ENCODE measurements at regions not wholly inside any gene's neighbourhood (a gene's known extent, or its start where the extent isn't known, plus 50 kb on each side); places are given as distances from the start of the nearest gene placed in this dataset.
A peak's percentile ranks its signal among the peaks of the same experiment; 100 is the strongest.
"Not testable (repeated sequence)": the region's sequence is repeated elsewhere in the genome, so short reads cannot be mapped to it uniquely, and the experiment has no call there.

DNA sequence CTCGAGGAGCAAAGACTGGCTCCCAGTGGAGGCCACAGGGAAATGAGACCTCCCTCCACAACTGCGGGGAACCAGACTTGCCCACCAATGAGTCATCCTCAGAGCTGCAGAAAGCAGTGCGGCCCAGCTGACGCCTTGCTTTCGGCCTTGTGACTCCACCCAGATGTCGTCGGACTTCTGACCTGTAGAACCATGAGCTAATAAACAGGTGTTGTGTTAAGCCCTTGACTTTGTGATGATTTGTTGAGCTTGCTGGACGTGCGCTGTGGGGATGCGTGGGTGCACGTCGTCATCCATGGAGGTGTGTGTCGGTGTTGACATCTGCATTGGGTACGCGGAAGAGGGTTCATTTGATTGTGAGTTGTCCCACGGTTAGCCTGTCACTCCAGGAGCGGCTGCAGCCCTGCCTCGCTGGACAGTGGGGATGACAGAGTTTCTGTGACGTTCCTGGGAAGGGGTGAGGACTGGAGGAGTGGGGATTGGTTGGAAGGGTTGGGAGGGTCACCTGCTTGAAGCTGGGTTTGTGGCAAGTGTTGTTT is 154.1 kb downstream of the SH3BP4 start:
- no peak for DNase-seq

DNA sequence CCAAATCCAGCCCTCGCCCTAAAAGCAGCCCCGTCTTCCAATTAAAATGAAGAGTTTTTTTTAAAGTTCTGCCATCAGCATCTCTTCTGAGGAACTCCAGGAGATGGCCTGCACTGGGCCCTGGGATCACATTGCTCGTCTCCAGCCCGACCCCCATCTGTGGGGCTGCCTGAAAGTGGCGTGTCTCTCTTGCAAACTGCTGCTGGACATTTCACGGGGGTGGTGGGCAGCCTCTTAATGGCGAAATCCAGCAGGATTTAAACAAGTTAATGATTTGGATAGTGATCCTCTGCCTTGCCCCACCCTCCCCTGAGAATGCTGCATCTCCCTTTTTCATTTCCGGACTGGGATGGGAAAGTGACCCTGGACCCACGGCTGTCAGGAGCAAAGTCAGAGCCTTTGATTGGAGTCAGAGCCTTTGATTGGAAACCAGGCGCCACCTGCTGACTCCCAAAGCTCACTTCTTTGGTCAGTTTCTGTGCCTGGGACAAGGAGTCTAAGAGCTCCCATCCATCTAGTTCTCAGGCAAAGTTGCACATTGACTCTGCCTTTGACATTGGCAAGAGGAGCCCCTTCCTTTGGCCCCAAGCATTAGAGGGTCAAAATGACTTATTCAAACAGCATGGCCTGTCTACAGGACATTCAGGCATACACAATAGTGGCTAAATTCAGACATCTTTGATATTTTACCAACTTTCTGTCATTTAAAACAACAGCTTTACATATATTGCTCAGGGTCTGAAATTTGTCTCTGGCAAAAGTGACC is 155.2 kb downstream of the SH3BP4 start:
- DNase-seq: peak; percentile 25

DNA sequence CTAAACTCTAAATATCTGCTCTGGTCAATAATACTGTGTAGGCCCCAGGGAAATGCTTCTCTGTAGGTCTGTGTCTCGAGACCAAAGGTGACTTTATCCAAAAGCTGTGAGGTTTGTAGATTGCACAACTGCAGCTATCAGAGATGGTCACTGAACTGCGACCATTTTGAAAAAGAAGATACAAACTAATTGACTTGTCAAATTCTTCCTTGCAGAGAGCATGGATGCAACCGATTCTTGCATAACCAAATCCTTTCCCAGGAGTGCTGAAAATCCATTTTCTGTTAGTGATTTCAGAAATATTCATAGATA is 155.8 kb downstream of the SH3BP4 start:
- no peak for DNase-seq

DNA sequence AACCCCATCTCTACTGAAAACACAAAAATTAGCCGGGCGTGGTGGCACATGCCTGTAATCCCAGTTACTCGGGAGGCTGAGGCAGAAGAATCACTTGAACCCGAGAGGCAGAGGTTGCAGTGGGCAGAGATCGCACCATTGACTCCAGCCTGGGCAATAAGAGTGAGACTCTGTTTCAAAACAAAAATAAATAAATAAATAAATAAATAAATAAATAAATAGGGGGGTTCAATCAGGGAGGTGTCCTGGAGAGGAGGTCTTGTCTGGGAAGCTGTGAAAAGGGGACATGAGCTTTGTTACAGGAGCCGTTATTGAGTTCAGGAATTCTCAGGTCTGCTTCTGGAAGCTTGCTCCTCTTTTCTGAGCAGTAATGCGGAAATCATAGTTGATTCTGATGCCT is 157.7 kb downstream of the SH3BP4 start:
- DNase-seq: not testable (repeated sequence)

DNA sequence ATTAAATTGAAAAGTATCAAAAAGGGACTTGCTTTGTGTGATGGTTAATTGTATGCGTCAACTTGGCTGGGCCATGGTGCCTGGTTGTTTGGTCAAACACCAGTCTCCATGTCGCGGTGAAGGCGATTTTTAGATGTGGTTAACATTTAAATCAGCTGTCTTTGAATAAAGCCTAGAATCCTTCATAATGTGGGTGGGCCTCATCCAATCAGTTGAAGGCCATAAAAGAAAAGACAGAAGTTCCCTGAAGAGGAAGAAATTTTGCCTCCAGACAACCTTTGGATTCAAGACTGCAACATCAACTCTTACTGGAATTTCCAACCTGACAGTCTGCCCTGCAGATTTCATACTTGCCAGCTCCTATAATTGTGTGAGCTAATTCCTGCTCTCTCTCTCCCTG is 160.5 kb downstream of the SH3BP4 start:
- no peak for DNase-seq

DNA sequence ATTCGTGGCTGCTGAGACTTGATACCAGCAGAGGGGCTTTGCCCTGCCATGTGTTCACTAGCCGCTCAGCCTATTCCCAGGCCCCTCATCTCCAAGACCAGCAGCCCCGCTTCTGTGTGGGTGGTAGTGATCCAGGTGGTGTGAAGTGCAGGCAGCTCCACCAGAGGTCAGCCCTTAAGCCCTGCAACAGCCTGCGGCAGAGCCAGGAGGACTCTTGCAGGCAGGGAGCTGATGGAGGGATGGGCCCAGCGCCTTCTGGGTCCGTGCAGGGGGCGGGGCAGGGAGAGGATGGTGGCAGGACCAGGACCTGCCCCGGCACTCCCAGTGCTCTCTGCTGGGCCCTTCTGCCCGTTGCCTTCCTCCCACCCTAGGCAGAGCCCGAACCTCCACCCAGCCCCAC is 162.0 kb downstream of the SH3BP4 start:
- DNase-seq: no peak

DNA sequence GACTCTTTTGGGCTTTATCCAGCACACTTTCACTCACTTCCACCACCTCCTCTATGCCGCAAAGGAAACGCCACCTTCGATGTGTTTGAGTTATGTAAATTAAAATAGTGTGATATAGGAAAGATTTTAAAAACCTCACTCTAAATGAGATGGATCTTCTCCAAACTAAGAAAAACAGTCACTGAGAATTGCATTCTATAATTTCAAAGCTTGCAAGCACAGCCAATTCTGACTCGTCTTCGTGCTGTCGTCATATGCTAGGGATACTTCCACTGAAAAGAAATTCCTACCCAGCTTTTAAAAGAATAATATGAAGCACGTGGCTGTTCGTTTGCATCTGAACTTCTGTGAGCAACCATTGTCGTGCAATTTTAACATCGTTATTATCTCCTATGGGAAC is 162.5 kb downstream of the SH3BP4 start:
- no peak for DNase-seq

DNA sequence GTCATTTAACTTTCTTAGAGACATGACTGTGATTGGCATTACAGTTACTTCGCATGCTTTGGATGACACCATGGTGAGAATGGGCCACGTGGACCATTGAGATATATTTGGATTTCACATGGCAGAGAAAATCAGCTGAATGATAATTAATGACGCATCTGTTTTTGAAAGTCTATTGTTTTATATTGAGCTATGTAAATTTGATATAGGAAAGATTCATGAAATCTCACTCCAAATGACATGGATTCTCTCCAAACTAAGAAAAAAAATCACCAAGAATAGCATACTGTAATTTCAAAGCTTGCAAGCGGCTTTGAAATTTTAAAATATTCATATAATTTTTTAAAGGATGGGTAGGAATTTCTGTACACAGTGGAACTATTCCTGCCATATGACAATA is 163.7 kb downstream of the SH3BP4 start:
- DNase-seq: no peak

DNA sequence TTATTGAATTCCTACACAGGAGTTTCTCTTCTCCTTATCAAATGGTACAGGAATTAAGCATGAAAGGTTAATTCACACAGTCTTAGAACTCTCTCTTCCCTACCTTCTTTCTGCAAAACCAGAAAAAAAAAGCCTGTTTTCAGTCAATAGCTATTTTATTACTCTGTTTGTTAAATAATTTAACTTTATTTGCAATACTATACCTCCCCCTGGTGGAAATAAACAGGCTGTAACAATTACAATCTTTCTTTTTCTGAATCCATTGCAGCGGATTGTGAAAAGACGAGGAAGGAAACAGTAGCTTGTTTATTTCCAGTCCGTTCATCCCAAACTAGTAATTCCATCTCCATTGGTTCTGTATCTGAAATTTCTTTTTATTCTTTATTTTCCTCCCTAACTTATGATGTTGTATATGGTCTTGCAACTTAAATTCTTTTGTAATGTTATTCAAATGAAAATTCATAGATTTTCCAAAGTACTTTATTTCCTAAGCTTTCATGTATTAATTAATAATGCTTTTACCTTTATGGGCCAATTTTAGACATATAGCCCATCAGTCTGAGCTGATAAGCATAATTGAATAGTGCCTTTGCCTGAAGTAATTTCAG is 165.2 kb downstream of the SH3BP4 start:
- DNase-seq: peak; percentile 22

DNA sequence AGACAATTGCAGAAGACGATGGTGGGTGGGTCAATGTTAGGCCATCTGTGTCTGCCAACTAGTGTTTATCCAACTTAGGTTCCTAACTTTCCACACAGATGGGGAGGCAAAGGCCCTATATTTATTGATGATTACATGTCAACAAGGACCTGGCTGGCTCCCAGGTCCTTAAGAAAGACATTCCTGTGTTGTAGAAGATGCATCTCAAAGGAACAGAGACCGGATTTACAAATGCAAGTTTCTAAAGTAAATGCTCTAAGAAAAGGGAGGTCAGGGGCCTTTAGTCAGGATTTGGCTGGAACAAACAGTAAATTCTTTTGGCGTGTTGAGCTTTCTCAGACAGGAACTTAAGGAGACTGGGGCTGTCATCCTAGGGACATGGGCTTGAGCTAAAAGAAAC is 175.0 kb downstream of the SH3BP4 start:
- DNase-seq: no peak

DNA sequence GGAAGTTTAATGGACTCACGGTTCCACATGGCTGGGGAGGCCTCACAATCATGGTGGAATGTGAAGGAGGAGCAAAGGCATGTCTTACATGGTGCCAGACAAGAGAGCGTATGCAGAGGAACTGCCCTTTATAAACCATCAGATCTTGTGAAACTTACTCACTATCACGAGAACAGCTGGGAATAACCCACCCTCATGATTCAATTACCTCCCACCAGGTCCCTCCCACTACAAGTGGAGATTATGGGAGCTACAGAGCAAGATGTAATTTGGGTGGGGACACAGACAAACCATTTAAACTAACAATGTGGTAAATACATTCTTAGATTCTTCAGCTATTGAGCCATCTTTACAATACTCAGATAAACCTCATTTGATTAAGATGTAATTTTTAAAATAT is 176.1 kb downstream of the SH3BP4 start:
- DNase-seq: no peak

DNA sequence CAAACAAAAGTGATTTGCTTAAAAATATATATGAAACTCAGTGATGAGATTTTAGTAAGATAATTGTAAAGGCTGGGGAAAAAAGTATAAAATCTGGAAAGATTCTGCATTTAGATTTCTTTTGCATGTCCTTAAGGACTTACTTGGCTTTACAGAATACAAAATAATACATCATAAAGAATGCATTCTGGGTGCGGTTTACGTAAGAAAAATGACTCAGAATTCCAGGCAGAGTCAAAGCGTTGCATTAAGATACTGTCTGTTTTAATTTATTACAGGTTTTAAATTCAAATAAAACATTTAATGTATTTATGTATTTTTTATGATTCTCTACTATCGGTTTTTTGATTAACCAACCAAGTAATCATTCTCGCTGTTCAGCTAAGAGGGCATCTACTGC is 178.0 kb downstream of the SH3BP4 start:
- no peak for DNase-seq

DNA sequence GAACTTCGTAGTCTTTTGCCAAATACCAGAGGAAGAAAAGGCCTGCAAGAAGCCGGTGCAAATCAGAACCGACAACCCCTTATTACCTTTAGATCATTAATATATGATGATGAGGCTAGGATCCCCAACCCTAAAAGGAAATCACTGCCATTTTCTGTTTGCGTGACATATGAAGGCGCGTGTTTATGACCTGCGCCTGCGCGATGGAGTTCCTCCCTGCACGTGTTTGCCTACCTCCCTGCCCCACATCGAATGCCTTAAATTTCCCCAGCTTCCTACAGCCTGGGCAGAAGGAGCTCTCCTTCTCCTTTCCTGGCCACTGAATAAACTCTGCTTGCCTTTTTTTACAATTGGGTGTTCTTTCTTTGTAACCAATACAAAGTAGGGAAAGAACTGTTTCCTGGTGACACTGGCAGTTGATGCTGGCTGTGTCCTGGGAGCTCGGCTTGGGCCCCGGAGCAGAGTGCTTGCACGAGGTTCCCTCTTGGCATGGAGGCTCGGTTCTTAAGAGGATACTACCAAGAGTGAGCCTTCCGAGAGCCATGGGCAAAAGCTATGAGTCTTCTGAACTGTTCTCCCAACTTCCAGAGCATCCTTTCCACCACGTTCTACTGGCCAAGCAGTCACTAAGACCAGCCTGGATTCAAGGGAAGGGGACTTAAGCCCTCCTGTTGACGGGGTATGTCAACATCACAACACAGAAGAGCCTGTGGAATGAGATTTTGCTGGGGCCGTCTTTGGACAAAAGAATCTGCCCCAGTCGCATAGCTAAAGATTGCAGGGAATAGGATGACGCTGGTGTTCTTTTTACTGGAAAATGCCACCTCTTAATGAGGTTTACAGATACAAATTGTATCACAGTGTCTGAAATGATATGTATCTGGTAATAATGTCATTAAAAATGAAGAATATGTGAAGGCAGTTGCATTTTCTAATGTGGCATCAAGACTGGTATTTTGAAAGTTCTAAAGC is 179.8 kb downstream of the SH3BP4 start:
- no peak for DNase-seq

DNA sequence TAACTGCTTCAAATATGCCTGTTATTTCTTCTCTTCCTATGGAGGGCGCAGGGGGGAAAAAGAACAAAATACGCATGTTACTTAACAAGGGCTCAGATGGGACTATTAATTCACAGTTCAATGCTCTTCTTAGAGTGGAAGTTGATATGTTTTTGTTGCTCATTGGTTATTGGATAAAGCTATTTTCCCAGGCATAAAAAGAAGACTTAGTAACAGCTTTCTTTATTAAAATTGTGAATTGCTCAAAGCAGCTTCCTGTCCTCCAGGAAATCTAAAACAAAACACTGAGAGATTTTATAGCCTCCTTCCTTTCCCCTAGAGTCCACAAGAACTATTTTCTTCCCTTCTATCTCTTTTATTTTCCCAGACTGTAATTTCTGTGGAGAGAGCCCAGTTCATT is 180.8 kb downstream of the SH3BP4 start:
- DNase-seq: no peak

DNA sequence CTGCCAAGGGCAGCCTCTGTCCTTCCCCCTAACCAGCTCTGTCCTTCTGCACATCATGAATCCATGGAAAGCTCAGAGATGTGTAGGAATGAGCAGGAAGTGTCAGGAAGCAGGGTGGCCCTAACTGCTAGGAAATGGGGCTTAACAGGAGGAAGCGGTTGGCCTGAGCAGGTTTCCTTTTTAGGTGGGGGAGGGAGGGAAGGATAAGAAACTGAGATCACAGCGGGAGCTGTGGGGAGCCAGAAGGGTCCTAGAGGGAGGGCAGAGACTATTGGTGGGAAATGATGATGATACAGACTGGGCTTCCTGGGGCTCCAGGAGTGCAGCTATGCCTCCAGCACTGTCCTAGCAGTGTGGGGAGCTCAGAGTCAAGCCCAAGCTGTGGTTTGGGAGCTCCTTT is 182.0 kb downstream of the SH3BP4 start:
- no peak for DNase-seq

DNA sequence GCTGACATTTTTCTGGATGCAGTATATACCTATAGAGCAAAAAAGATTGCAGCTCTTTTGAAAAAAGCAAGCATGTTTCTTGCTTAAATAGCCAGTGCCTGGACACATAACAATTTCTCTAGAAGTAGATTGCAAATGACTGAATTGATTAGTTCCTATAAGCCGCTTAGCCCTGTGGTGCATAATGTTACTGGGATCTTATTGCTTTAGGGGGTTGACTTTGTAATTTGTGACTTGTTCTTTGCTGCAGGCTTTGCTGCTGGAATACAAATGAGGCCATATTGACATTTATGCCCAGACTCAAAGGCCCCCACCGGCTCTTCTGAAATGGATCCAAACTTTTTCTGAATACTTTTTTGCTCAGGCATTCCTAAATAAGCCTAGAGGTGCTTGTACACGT is 182.6 kb downstream of the SH3BP4 start:
- no peak for DNase-seq

DNA sequence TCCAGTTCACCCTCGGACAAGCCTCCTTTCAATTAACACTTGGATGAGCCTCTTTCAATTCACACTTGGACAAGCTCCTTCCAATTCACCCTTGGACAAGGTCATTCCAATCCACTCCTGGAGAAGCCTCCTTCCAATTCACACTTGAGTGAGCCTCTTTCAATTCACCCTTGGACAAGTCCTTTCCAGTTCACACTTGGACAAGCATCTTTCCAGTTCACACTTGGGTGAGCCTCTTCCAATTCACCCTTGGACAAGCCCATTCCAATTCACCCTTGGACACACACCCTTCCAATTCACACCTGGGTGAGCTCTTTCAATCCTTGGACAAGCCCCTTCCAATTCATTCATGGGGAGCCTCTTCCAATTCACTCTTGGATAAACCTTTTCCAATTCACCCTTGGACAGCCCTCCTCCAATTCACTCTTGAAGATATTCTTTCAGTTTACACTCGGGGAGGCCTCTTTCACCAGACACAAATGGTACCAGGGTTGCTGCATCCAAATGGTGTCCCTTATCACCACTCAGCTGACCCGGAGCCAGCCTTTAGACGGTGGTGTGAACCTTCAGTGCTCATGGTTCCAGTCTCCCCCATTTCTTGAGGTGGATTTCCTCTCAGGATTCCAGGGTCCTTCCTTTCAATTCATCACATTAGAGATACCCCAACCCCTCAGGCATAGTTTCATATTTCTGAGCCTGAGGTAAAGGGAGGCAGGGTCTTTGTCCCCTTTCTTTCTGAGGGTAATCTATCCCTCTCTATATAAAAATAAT is 183.6 kb downstream of the SH3BP4 start:
- DNase-seq: no peak

DNA sequence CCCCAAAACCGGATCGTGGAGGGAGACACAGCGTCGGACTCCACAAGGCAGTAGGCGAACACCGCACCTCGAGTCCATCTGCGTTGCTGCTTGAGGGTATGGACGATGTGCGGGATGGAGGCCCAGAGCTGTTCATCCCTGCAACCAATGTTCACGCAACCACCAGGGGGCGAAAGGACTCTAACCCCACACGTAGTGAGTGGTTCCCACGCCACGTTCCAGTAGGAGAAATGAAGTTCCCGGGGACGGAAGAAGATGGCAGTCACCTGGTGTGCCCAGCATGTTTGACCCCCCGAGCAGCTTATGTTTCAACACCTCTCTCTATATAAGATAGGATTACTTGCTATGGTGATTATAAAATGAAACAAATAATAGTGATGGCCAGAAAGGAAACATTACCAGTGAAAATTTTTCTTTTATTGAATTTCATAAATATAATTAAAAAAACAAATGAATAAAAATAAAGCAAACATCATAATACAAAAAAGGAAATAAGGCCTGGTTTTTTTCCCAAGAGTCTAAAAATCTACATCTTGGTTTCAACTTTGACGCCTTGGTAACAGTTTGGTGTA is 184.3 kb downstream of the SH3BP4 start:
- DNase-seq: peak; percentile 72

DNA sequence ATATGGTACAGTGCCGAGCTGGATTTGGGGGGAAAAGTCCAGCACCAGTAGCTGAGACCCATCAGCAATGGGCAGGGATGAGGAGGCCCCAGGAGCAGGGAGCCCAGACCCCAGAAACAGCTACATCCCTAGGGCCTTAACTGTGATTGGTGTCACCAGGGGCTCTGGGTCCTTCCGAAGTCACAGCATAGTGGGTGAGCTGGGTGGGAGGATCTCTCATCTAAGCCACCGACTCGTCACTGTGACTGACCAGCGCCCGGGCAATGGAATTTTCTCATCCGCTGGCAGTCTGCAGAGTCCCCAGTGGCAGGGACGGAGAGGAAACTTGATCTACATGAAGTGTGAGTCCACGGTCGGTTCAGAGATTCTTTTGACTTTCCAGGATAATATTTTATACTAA is 186.5 kb downstream of the SH3BP4 start:
- DNase-seq: no peak

DNA sequence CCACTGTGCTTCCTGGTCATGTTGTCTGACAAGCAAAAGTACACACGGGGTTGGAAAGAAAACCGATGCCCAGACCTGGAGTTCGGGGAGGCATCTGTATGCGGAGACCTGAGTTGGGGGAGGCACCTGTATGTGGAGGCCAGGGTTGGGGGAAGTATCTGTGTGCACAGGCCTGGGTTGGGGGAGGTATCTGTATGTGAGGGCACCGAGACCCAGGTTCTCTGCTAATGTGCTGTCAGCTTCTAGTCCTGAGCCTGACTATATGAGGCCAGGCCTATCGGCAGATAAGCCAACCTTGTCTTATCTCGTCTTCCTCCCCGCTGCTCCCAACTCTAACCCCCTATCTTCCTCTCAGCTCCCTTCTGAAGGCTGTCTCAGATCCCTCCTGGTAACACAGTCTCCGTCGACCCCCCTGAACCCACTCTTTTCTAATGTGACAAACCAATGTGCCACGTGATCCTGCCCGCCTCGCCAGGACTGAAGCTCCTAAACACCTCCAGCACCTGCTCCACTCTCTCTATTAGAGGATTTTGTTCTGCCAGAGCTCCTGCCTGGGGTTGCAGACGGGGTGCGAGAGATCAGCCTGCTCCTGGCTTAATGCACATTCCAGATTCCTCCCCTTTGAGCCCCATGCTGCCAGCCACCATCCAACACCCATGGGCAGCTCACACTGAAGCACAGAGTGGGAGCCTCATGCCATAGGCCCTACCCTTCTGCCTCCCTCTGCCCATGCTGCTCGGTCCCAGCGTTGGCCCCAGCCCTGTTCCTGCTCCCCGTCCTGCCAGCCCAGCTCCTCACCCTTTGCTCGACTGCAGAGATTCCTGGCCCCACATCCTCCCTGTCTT is 188.4 kb downstream of the SH3BP4 start:
- no peak for DNase-seq

DNA sequence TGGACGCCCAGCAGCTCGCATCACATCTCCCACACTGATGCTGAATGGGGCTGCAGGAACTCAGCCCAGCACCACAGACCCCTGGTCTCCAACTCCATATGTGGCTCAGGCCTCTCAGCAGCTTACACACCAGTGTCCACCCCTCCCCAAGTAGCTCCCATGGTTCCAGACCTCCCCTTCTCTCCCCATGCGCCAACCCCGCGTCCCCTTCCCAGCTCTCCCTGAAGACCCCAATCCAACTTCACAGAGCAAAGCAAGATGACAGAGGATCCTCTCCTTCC is 188.9 kb downstream of the SH3BP4 start:
- no peak for DNase-seq
